Parathyroid adenoma (tissue), 2 donors: ENCODE measurements at regions not wholly inside any gene's neighbourhood (a gene's known extent, or its start where the extent isn't known, plus 50 kb on each side); places are given as distances from the start of the nearest gene placed in this dataset.

ENCODE experiments used
- H2AFZ ChIP-seq: fragments of 300-600 bp; sonication (generic); one replicate; pipeline ENCODE4 v1.7.0; 2017; ENCODE audit warnings: antibody characterized with exemption, mild to moderate bottlenecking
- H3K27ac ChIP-seq: fragments of 300-600 bp; sonication (generic); one replicate; pipeline ENCODE4 v1.7.0; 2017
- H3K27me3 ChIP-seq: fragments of 300-600 bp; sonication (generic); one replicate; pipeline ENCODE4 v1.7.0; 2017; ENCODE audit warnings: low read length; ENCODE audit not compliant: control insufficient read depth, insufficient read depth
- H3K36me3 ChIP-seq: fragments of 300-600 bp; sonication (generic); one replicate; pipeline ENCODE4 v1.7.0; 2017; ENCODE audit warnings: low read length; ENCODE audit not compliant: control insufficient read depth, insufficient read depth
- H3K4me1 ChIP-seq: fragments of 300-600 bp; sonication (generic); one replicate; pipeline ENCODE4 v1.7.0; 2017; ENCODE audit warnings: control low read depth
- H3K4me2 ChIP-seq: fragments of 300-600 bp; sonication (generic); one replicate; pipeline ENCODE4 v1.7.0; 2017; ENCODE audit warnings: low read length
- H3K4me3 ChIP-seq: fragments of 300-600 bp; sonication (generic); one replicate; pipeline ENCODE4 v1.7.0; 2017; ENCODE audit warnings: low read depth, low read length
- H3K79me2 ChIP-seq: fragments of 300-600 bp; sonication (generic); one replicate; pipeline ENCODE4 v1.7.0; 2017; ENCODE audit warnings: control low read depth
- H3K9ac ChIP-seq: fragments of 300-600 bp; sonication (generic); one replicate; pipeline ENCODE4 v1.7.0; 2017; ENCODE audit warnings: mild to moderate bottlenecking
- H3K9me3 ChIP-seq: fragments of 300-600 bp; sonication (generic); one replicate; pipeline ENCODE4 v1.7.0; 2017; ENCODE audit warnings: low read length; ENCODE audit not compliant: control insufficient read depth
- TF ChIP-seq, protein P1 (sequence below): fragments of 300-600 bp; sonication (generic); IDR thresholded peaks from one replicate; pipeline ENCODE4 v1.7.0; 2017; ENCODE audit warnings: antibody characterized with exemption, mild to moderate bottlenecking
- donor health status: primary hyperparathyroidism.

GRCh38 chr13:48160606-48161278 lies 65.8 kb upstream of the MED4 start:
- Histone ChIP-seq H3K4me1 (peaks cover 5% of the 10 kb centered on the region), H3K27me3 (no peaks in the 10 kb centered on the region), H3K9me3 (no peaks in the 10 kb centered on the region), H2AFZ (no peak overlapping the region), H3K4me3 (no peak overlapping the region), H3K27ac (peak overlapping the region; percentile 11), H3K9ac (no peak overlapping the region), H3K4me2 (no peak overlapping the region), H3K36me3 (no peaks in the 10 kb centered on the region), H3K79me2 (no peaks in the 10 kb centered on the region)
- TF ChIP-seq, protein P1, sequence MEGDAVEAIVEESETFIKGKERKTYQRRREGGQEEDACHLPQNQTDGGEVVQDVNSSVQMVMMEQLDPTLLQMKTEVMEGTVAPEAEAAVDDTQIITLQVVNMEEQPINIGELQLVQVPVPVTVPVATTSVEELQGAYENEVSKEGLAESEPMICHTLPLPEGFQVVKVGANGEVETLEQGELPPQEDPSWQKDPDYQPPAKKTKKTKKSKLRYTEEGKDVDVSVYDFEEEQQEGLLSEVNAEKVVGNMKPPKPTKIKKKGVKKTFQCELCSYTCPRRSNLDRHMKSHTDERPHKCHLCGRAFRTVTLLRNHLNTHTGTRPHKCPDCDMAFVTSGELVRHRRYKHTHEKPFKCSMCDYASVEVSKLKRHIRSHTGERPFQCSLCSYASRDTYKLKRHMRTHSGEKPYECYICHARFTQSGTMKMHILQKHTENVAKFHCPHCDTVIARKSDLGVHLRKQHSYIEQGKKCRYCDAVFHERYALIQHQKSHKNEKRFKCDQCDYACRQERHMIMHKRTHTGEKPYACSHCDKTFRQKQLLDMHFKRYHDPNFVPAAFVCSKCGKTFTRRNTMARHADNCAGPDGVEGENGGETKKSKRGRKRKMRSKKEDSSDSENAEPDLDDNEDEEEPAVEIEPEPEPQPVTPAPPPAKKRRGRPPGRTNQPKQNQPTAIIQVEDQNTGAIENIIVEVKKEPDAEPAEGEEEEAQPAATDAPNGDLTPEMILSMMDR, result no peak

DNA sequence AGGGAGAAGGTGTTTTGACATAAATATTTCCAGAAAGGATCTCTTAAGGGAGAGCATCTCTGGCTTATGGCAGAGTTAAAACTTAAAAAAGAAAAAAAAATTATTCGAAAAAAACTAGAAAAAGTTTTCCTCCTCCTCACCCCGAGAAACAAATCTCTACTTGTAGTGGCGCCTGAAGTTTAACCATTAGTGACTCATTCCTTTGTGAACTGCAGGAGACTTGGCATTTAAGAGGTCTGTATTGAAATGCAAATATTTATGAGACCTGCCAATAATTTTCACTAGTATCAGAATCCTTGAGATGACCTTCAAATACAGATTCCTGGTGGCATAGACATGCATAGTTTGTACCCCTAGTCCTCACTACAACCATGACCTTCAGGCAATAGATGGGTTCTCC lies 64.9 kb upstream of the MED4 start:
- Histone ChIP-seq H3K4me3 (no peak overlapping the region), H3K9ac (no peak overlapping the region), H3K27ac (no peak overlapping the region), H3K4me2 (no peak overlapping the region), H3K9me3 (no peaks in the 10 kb centered on the region), H2AFZ (no peak overlapping the region), H3K4me1 (peaks cover 5% of the 10 kb centered on the region), H3K27me3 (no peaks in the 10 kb centered on the region), H3K36me3 (no peaks in the 10 kb centered on the region), H3K79me2 (no peaks in the 10 kb centered on the region)
- TF ChIP-seq, protein P1, result no peak

DNA sequence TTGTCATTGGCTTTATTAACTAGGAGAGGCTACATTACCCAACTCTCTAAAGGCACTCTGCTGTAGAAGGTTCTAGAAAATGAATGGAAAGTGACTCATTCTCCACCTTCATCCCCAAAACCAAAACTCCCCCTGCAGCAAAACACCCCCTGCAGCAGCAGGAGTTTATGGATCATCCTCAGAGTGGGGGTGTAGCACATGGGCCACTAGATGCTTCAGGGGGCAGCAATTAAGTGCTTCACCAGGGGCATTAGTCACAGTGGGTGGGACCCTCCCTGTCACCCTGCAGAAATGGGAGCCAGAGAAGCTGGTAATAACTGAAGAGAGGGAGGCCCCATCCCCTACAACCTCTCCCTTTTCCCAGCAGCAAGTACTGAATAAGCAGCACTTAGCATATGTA lies 64.5 kb upstream of the MED4 start:
- no peak overlapping the region for H3K4me2 ChIP-seq
- peaks cover 5% of the 10 kb centered on the region for H3K4me1 ChIP-seq
- no peak overlapping the region for H3K4me3 ChIP-seq
- H2AFZ ChIP-seq, result no peak overlapping the region
- H3K27ac ChIP-seq, result no peak overlapping the region
- H3K9ac ChIP-seq, result no peak overlapping the region
- no peaks in the 10 kb centered on the region for H3K27me3 ChIP-seq
- H3K79me2 ChIP-seq, result no peaks in the 10 kb centered on the region
- H3K36me3 ChIP-seq, result no peaks in the 10 kb centered on the region
- TF ChIP-seq, protein P1, result no peak
- no peaks in the 10 kb centered on the region for H3K9me3 ChIP-seq

GRCh38 chr13:48158915-48159314 lies 64.0 kb upstream of the MED4 start:
- Histone ChIP-seq H3K27ac (no peak overlapping the region), H3K4me2 (no peak overlapping the region), H3K36me3 (no peaks in the 10 kb centered on the region), H3K9ac (no peak overlapping the region), H3K9me3 (no peaks in the 10 kb centered on the region), H3K4me1 (peaks cover 5% of the 10 kb centered on the region), H3K27me3 (no peaks in the 10 kb centered on the region), H3K79me2 (no peaks in the 10 kb centered on the region), H2AFZ (no peak overlapping the region), H3K4me3 (no peak overlapping the region)
- TF ChIP-seq, protein P1, result no peak

DNA sequence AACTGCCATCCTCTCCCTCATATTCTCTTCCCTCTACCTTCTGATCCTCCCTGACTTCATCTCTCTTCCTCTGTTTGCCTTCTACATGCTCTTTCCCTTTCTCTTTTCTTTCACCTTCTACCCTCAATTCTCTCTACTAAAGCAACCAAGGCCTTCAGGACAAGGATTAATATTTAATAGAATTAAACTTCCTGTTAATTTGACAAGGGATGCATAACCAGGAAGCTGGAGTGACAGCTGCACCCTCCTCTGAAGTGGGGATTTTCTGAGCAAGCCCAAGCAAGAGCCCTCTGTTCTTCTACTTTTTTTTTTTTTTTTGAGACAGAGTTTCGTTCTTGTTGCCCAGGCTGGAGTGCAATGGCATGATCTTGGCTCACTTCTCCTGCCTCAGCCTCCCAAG lies 63.4 kb upstream of the MED4 start:
- H3K4me2 ChIP-seq, result no peak overlapping the region
- no peak overlapping the region for H3K4me3 ChIP-seq
- H3K79me2 ChIP-seq, result no peaks in the 10 kb centered on the region
- no peaks in the 10 kb centered on the region for H3K9me3 ChIP-seq
- no peak overlapping the region for H3K27ac ChIP-seq
- no peaks in the 10 kb centered on the region for H3K27me3 ChIP-seq
- no peak overlapping the region for H3K9ac ChIP-seq
- H2AFZ ChIP-seq, result no peak overlapping the region
- no peaks in the 10 kb centered on the region for H3K36me3 ChIP-seq
- H3K4me1 ChIP-seq, result peaks cover 5% of the 10 kb centered on the region
- TF ChIP-seq, protein P1, result no peak
